SU-DHL-6 (cell line): ENCODE measurements at regions not wholly inside any gene's neighbourhood (a gene's known extent, or its start where the extent isn't known, plus 50 kb on each side); places are given as distances from the start of the nearest gene placed in this dataset.

Experiments
- H2AFZ ChIP-seq: fragments of 200-600 bp; sonication (generic); 2 replicates; pipeline ENCODE4 v1.6.1; 2014; ENCODE audit warnings: low read depth, mild to moderate bottlenecking, moderate library complexity, mixed read lengths, antibody characterized with exemption, low read length; ENCODE audit not compliant: severe bottlenecking
- H3F3A ChIP-seq: fragments of 200-600 bp; shearing (Covaris generic); 2 replicates; pipeline ENCODE4 v1.6.0; 2016; ENCODE audit warnings: antibody characterized with exemption, mild to moderate bottlenecking; ENCODE audit not compliant: insufficient read depth
- H3K27ac ChIP-seq: fragments of 200-600 bp; sonication (generic); 2 replicates; pipeline ENCODE4 v1.5.1; 2016; ENCODE audit warnings: low read depth, mild to moderate bottlenecking, low read length, moderate library complexity, mixed read lengths
- H3K27me3 ChIP-seq: fragments of 200-600 bp; sonication (generic), shearing (Covaris generic); 2 replicates; pipeline ENCODE4 v1.6.0; 2014; ENCODE audit warnings: mild to moderate bottlenecking, low read length
- H3K36me3 ChIP-seq: fragments of 200-600 bp; sonication (generic); 2 replicates; pipeline ENCODE4 v1.6.1; 2014; ENCODE audit warnings: mild to moderate bottlenecking, low read length, mixed read lengths
- H3K4me2 ChIP-seq: fragments of 300-600, 200-600 bp; shearing (Covaris generic), sonication (generic); 2 replicates; pipeline ENCODE4 v1.6.0; 2014; ENCODE audit warnings: low read length, low read depth, mild to moderate bottlenecking; ENCODE audit not compliant: poor library complexity, severe bottlenecking
- H3K4me3 ChIP-seq: fragments of 200-600 bp; sonication (generic); 2 replicates; pipeline ENCODE4 v1.5.1; 2014; ENCODE audit warnings: antibody characterized with exemption, low read length, mild to moderate bottlenecking, mixed read lengths; ENCODE audit not compliant: insufficient read depth, poor library complexity, severe bottlenecking
- H3K79me2 ChIP-seq: fragments of 200-600 bp; sonication (generic); 2 replicates; pipeline ENCODE4 v1.6.1; 2014; ENCODE audit warnings: mild to moderate bottlenecking, low read length, moderate library complexity; ENCODE audit not compliant: insufficient read depth
- H3K9ac ChIP-seq: fragments of 200-600 bp; sonication (generic); 2 replicates; pipeline ENCODE4 v1.7.0; 2014; ENCODE audit warnings: mild to moderate bottlenecking, low read length
- H3K9me2 ChIP-seq: fragments of 200-600 bp; sonication (generic); replicated peaks from 2 replicates; pipeline ENCODE4 v1.6.1; 2014; ENCODE audit warnings: low read length; ENCODE audit not compliant: insufficient read depth
- H3K9me3 ChIP-seq: fragments of 200-600 bp; sonication (generic); 2 replicates; pipeline ENCODE4 v1.6.1; 2014; ENCODE audit warnings: low read length, mixed read lengths; ENCODE audit not compliant: insufficient read depth
- H4K20me1 ChIP-seq: fragments of 200-600 bp; sonication (generic); 2 replicates; pipeline ENCODE4 v1.6.1; 2014; ENCODE audit warnings: low read depth, mild to moderate bottlenecking, antibody characterized with exemption, low read length, moderate library complexity, mixed read lengths
- EZH2phosphoT487 ChIP-seq: fragments of 200-600 bp; sonication (generic), shearing (Covaris generic); conservative IDR thresholded peaks from 2 replicates; pipeline ENCODE4 v1.6.1; 2018; ENCODE audit warnings: mild to moderate bottlenecking, antibody characterized with exemption, low read length, moderate library complexity, mixed read lengths
- TF ChIP-seq, protein P1 (sequence below): fragments of 200-600 bp; sonication (generic); IDR thresholded peaks from one replicate; pipeline ENCODE4 v1.5.1; 2017; ENCODE audit warnings: antibody characterized with exemption, mild to moderate bottlenecking, low read length, moderate library complexity; ENCODE audit not compliant: insufficient read depth, poor library complexity, severe bottlenecking

DNA sequence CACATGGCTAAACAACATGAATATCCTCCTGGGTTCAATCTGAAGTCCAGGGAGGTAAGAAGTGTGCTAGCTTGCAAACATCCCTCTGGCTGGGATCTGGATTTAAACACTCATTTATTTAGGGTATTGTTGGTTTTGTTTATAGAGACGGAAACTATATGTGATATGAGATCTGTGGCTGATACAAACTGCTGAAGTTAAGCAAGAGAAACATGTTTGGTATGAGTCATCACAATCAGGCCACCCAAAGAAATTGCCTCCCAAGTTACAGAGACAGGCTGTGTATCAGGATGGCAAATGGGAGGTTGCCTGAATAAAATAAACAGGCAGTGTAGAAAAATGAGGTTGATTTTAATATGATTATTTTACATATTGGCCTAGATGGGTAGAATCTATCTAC, 562.1 kb downstream of the IGSF11 start:
- TF ChIP-seq, protein P1, sequence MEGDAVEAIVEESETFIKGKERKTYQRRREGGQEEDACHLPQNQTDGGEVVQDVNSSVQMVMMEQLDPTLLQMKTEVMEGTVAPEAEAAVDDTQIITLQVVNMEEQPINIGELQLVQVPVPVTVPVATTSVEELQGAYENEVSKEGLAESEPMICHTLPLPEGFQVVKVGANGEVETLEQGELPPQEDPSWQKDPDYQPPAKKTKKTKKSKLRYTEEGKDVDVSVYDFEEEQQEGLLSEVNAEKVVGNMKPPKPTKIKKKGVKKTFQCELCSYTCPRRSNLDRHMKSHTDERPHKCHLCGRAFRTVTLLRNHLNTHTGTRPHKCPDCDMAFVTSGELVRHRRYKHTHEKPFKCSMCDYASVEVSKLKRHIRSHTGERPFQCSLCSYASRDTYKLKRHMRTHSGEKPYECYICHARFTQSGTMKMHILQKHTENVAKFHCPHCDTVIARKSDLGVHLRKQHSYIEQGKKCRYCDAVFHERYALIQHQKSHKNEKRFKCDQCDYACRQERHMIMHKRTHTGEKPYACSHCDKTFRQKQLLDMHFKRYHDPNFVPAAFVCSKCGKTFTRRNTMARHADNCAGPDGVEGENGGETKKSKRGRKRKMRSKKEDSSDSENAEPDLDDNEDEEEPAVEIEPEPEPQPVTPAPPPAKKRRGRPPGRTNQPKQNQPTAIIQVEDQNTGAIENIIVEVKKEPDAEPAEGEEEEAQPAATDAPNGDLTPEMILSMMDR = no peak
- no peak for TF ChIP-seq EZH2phosphoT487
- Histone ChIP-seq H3K4me2 (no peak overlapping the region), H3K9me3 (no peaks in the 10 kb centered on the region), H3K4me3 (no peak overlapping the region), H3K27ac (no peak overlapping the region), H3K9me2 (no peaks in the 10 kb centered on the region), H3K9ac (no peak overlapping the region), H4K20me1 (no peaks in the 10 kb centered on the region), H3K27me3 (no peaks in the 10 kb centered on the region), H3K36me3 (no peaks in the 10 kb centered on the region), H2AFZ (no peak overlapping the region), H3F3A (no peaks in the 10 kb centered on the region), H3K79me2 (no peaks in the 10 kb centered on the region)

DNA sequence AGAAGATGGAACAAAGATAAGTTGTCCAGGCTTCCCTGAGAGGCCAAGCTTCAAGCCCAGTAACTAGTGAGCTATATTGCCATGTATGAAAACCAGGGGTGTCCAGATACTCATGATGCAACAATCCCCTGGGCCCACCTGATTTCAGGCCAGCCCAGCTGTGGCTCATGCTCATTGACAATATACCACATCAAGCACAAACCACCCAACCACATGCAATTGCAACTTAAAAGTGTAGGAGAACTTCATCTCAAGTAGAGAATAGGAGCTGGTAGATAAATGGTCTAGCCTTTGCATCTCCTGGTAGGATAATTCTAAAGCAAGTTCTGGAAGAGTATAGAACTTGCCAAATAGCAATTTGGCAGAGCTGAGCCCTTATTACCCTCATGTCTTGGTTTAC, 561.3 kb downstream of the IGSF11 start:
- H3K9ac ChIP-seq = no peak overlapping the region
- TF ChIP-seq EZH2phosphoT487 = no peak
- TF ChIP-seq, protein P1 = no peak
- H3K9me2 ChIP-seq = no peaks in the 10 kb centered on the region
- no peaks in the 10 kb centered on the region for H4K20me1 ChIP-seq
- no peak overlapping the region for H3K27ac ChIP-seq
- H2AFZ ChIP-seq = no peak overlapping the region
- no peaks in the 10 kb centered on the region for H3K27me3 ChIP-seq
- no peaks in the 10 kb centered on the region for H3K79me2 ChIP-seq
- H3K4me3 ChIP-seq = no peak overlapping the region
- H3K4me2 ChIP-seq = no peak overlapping the region
- H3K36me3 ChIP-seq = no peaks in the 10 kb centered on the region
- H3F3A ChIP-seq = no peaks in the 10 kb centered on the region
- H3K9me3 ChIP-seq = no peaks in the 10 kb centered on the region

DNA sequence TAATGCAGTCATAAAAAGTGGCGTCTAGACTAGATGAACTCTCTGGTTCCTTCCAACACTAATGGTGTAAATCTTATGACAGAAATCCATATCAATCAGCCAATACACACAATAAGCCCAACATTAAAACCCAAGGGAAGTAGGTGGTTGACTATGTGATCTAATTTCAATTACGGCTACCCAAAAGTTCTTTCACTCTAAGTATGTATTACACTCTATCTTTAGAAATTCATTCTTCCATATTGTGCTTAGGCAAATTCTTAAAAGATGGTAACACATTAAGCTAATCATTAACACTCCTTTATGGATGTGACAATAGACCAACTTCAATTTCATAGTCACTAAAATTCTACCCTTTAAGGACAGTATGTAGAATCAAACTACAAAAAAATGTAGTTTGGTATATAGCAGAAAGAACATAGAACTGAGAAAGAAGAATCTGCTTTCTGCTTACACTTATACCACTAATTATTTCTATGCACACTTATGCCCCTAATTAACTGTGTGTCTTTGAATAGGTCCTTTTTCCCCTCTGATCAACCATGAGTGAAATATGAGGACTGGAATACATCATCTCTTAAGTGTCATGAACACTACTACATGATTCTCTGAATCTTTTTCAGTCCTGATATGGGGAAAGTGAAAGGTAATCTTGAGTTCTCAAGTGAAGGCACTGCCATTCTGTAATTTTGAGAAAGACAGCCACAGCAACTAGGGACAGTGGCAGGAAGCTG, 557.6 kb downstream of the IGSF11 start:
- no peak overlapping the region for H3K27ac ChIP-seq
- H3K9ac ChIP-seq = no peak overlapping the region
- no peaks in the 10 kb centered on the region for H4K20me1 ChIP-seq
- no peaks in the 10 kb centered on the region for H3K9me3 ChIP-seq
- no peaks in the 10 kb centered on the region for H3K9me2 ChIP-seq
- TF ChIP-seq, protein P1 = no peak
- TF ChIP-seq EZH2phosphoT487 = no peak
- no peaks in the 10 kb centered on the region for H3K36me3 ChIP-seq
- no peak overlapping the region for H3K4me2 ChIP-seq
- no peaks in the 10 kb centered on the region for H3K27me3 ChIP-seq
- no peaks in the 10 kb centered on the region for H3F3A ChIP-seq
- H3K79me2 ChIP-seq = no peaks in the 10 kb centered on the region
- H3K4me3 ChIP-seq = no peak overlapping the region
- no peak overlapping the region for H2AFZ ChIP-seq
